ENCODE measurements at regions not wholly inside any gene's neighbourhood (a gene's known extent, or its start where the extent isn't known, plus 50 kb on each side); places are given as distances from the start of the nearest gene placed in this dataset.

DNA sequence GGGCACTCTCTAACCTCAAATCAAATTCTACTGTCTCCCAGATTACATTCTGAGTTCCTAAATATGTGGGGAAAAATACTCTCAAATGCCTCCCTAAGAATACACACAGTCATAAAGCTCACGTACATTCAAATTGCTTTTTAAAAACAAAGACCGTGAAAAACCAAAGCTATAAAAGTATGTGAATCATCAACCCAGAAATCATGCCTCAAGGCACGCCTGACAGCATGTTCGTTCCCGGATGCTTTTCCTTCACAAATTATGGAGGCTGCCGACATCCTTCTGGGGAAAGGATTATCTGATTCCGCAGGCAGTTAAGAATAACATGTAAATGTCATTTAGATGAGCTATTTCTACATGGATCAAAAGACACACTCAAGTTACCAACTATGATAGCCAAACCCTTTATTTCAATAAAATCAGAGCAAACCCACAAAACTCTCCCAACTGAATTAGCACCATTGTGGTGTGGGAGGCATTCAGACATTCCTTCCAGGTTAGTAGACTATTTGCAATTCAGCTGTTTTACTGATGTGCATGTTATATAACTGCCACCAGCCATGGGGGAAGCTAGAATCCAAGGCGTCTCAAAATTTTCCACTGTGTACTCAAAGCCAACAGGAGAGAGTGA is 398.2 kb upstream of the TRIB2 start:
- Histone ChIP-seq H3K9me3 (no peaks in the 10 kb centered on the region), H3K36me3 (no peaks in the 10 kb centered on the region), H3K27ac (no peak overlapping the region), H3K4me1 (no peaks in the 10 kb centered on the region), H3K4me3 (no peak overlapping the region), H3K27me3 (no peaks in the 10 kb centered on the region)
- TF ChIP-seq POLR2A (IDR thresholded peaks at IDR 0.05), result no peak
- whole genome bisulfite sequencing (ENCODE audit: insufficient coverage, low coverage, low lambda C conversion rate, missing lambda C conversion rate), result 87% methylated on average over 8 of the region's 8 CpGs
- DNase-seq (no peak), ATAC-seq (no peak)
- intact Hi-C loops (cut with DNase I), result no loop called here

DNA sequence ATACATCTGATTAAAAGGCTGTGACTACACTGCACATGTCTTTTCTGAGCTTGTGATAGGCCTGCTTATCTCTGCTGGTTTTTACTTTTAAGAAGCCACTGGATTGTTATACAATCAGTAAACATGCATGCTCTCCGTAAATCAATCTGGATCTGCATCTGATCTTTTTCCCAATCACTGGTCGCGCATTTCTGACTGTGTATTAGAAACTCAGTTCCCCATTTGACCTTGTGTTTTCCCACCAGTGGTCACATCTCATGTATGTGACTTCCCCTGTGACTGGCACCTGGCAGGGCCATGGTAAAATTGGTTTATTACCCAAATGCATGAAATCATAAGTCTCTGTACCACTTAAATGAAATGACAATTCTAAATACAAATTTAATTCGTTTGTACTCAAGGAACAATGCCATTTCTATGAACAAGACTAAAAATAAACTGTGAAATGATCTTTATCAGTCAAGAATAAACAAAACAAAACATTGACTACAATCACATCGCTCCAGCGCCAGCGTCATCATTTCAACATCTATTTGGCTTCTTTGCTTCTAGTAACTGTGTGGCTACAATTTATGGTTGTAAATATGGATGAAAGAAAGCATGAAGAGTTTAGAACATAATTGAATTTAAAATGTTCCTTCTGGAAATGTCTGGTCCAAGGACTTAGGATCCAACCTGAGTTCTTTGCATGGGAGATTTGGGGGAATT is 396.6 kb upstream of the TRIB2 start:
- Histone ChIP-seq H3K36me3 (no peaks in the 10 kb centered on the region), H3K4me1 (no peaks in the 10 kb centered on the region), H3K27ac (no peak overlapping the region), H3K4me3 (no peak overlapping the region), H3K9me3 (no peaks in the 10 kb centered on the region), H3K27me3 (no peaks in the 10 kb centered on the region)
- DNase-seq (no peak), ATAC-seq (no peak)
- intact Hi-C loops (cut with DNase I), result no loop called here
- TF ChIP-seq, protein P1, sequence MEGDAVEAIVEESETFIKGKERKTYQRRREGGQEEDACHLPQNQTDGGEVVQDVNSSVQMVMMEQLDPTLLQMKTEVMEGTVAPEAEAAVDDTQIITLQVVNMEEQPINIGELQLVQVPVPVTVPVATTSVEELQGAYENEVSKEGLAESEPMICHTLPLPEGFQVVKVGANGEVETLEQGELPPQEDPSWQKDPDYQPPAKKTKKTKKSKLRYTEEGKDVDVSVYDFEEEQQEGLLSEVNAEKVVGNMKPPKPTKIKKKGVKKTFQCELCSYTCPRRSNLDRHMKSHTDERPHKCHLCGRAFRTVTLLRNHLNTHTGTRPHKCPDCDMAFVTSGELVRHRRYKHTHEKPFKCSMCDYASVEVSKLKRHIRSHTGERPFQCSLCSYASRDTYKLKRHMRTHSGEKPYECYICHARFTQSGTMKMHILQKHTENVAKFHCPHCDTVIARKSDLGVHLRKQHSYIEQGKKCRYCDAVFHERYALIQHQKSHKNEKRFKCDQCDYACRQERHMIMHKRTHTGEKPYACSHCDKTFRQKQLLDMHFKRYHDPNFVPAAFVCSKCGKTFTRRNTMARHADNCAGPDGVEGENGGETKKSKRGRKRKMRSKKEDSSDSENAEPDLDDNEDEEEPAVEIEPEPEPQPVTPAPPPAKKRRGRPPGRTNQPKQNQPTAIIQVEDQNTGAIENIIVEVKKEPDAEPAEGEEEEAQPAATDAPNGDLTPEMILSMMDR (IDR thresholded peaks at IDR 0.05), result no peak
- no peak for TF ChIP-seq POLR2A (IDR thresholded peaks at IDR 0.05)
- 75% methylated on average over 7 of the region's 7 CpGs for WGBS (ENCODE audit: insufficient coverage, low coverage, low lambda C conversion rate, missing lambda C conversion rate)

- no peak for ATAC-seq
- Histone ChIP-seq H3K27me3 (no peaks in the 10 kb centered on the region), H3K27ac (no peak overlapping the region), H3K4me3 (no peak overlapping the region), H3K9me3 (no peaks in the 10 kb centered on the region), H3K4me1 (no peaks in the 10 kb centered on the region), H3K36me3 (no peaks in the 10 kb centered on the region)
- TF ChIP-seq, protein P1 (IDR thresholded peaks at IDR 0.05), result no peak
- WGBS (ENCODE audit: insufficient coverage, low coverage, low lambda C conversion rate, missing lambda C conversion rate), result 80% methylated on average over 5 of the region's 7 CpGs
- intact Hi-C loops (cut with DNase I), result no loop called here
- no peak for DNase-seq
Observed at GRCh38 chr2:12320991-12321641, 395.6 kb upstream of the TRIB2 start.

- Histone ChIP-seq H3K4me3 (no peak overlapping the region), H3K4me1 (no peaks in the 10 kb centered on the region), H3K27ac (no peak overlapping the region), H3K36me3 (no peaks in the 10 kb centered on the region), H3K9me3 (no peaks in the 10 kb centered on the region), H3K27me3 (no peaks in the 10 kb centered on the region)
- DNase-seq (no peak), ATAC-seq (no peak)
- intact Hi-C loops (cut with DNase I), result no loop called here
- TF ChIP-seq, protein P1 (IDR thresholded peaks at IDR 0.05), result no peak
- TF ChIP-seq POLR2A (IDR thresholded peaks at IDR 0.05), result no peak
- WGBS (ENCODE audit: insufficient coverage, low coverage, low lambda C conversion rate, missing lambda C conversion rate), result 82% methylated on average over 2 of the region's 2 CpGs
Observed at GRCh38 chr2:12321886-12322285, 394.9 kb upstream of the TRIB2 start.

- Histone ChIP-seq H3K4me3 (no peak overlapping the region), H3K4me1 (no peaks in the 10 kb centered on the region), H3K27ac (no peak overlapping the region), H3K27me3 (no peaks in the 10 kb centered on the region), H3K36me3 (no peaks in the 10 kb centered on the region), H3K9me3 (no peaks in the 10 kb centered on the region)
- intact Hi-C loops (cut with DNase I), result no loop called here
- no peak for TF ChIP-seq POLR2A (IDR thresholded peaks at IDR 0.05)
- TF ChIP-seq, protein P1 (IDR thresholded peaks at IDR 0.05), result no peak
- no peak for ATAC-seq
- DNase-seq, result no peak
- WGBS (ENCODE audit: insufficient coverage, low coverage, low lambda C conversion rate, missing lambda C conversion rate), result 83% methylated on average over 9 of the region's 9 CpGs
Observed at GRCh38 chr2:12325806-12326205, 390.9 kb upstream of the TRIB2 start.

Measured in right lobe of liver (tissue), 6 donors.